ENCODE measurements at regions not wholly inside any gene's neighbourhood (a gene's known extent, or its start where the extent isn't known, plus 50 kb on each side); places are given as distances from the start of the nearest gene placed in this dataset.
A peak's percentile ranks its signal among the peaks of the same experiment; 100 is the strongest.

GRCh38 chrX:115898382-115899001 lies 272.1 kb upstream of the AGTR2 start:
- no peak for TF ChIP-seq POLR2AphosphoS5 (IDR thresholded peaks at IDR 0.05; ENCODE audit: low read depth, low read length)
- no peak for TF ChIP-seq EZH2 (IDR thresholded peaks at IDR 0.05)
- no peak for TF ChIP-seq POLR2A (IDR thresholded peaks at IDR 0.05; ENCODE audit: borderline replicate concordance, extremely low read depth, insufficient read depth, insufficient read length)
- TF ChIP-seq CEBPB (IDR thresholded peaks at IDR 0.05; ENCODE audit: low read depth), result no peak
- TF ChIP-seq RAD21 (IDR thresholded peaks at IDR 0.05; ENCODE audit: low read depth), result peak; percentile 35; the same call in 1 of the 2 replicates
- no peak for TF ChIP-seq REST (IDR thresholded peaks at IDR 0.05; ENCODE audit: low read depth)
- TF ChIP-seq EZH2phosphoT487 (IDR thresholded peaks at IDR 0.05; ENCODE audit: borderline replicate concordance), result no peak
